ENCODE measurements at regions not wholly inside any gene's neighbourhood (a gene's known extent, or its start where the extent isn't known, plus 50 kb on each side); places are given as distances from the start of the nearest gene placed in this dataset.

DNA sequence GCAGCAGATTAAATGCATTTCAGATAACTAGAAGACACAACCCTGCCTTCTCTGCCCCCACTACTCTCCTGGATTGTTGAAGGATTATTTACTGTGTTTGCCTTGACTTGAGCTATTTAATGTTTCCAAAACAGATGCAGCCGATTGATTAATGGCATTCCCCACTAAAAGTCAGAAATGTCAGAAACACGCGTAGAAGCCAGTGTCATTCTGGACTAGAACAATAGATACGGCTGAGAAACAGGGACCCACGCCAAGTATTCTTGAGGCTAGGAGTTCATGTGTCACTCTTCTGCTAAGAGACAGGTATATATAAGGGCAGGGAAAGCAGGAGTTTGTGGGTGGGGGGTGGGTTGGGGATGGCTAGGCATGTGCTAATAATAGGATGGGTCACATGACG, 366.7 kb upstream of the PROX1 start:
- TF ChIP-seq, protein P1, sequence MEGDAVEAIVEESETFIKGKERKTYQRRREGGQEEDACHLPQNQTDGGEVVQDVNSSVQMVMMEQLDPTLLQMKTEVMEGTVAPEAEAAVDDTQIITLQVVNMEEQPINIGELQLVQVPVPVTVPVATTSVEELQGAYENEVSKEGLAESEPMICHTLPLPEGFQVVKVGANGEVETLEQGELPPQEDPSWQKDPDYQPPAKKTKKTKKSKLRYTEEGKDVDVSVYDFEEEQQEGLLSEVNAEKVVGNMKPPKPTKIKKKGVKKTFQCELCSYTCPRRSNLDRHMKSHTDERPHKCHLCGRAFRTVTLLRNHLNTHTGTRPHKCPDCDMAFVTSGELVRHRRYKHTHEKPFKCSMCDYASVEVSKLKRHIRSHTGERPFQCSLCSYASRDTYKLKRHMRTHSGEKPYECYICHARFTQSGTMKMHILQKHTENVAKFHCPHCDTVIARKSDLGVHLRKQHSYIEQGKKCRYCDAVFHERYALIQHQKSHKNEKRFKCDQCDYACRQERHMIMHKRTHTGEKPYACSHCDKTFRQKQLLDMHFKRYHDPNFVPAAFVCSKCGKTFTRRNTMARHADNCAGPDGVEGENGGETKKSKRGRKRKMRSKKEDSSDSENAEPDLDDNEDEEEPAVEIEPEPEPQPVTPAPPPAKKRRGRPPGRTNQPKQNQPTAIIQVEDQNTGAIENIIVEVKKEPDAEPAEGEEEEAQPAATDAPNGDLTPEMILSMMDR (IDR thresholded peaks at IDR 0.05; ENCODE audit: low read length): no peak
- Histone ChIP-seq H3K4me3 (ENCODE audit: low read depth, low read length, poor library complexity, severe bottlenecking) (no peak overlapping the region), H3K79me2 (ENCODE audit: insufficient read depth, low read length) (no peaks in the 10 kb centered on the region), H3K4me1 (ENCODE audit: insufficient read depth, low read length, severe bottlenecking) (no peaks in the 10 kb centered on the region), H3K9ac (ENCODE audit: low read length) (no peak overlapping the region), H4K20me1 (ENCODE audit: insufficient read depth, low read length) (no peaks in the 10 kb centered on the region), H2AFZ (ENCODE audit: low read length) (no peak overlapping the region), H3K4me2 (ENCODE audit: low read length) (no peak overlapping the region), H3F3A (ENCODE audit: insufficient read depth, low read length) (no peaks in the 10 kb centered on the region), H3K27ac (ENCODE audit: low read depth, low read length, poor library complexity, severe bottlenecking) (no peak overlapping the region), H3K9me3 (ENCODE audit: low read length) (no peaks in the 10 kb centered on the region), H3K36me3 (ENCODE audit: insufficient read depth, low read length) (no peaks in the 10 kb centered on the region), H3K27me3 (ENCODE audit: insufficient read depth, low read length) (no peaks in the 10 kb centered on the region), H3K9me2 (ENCODE audit: low read depth, low read length) (no peaks in the 10 kb centered on the region)

DNA sequence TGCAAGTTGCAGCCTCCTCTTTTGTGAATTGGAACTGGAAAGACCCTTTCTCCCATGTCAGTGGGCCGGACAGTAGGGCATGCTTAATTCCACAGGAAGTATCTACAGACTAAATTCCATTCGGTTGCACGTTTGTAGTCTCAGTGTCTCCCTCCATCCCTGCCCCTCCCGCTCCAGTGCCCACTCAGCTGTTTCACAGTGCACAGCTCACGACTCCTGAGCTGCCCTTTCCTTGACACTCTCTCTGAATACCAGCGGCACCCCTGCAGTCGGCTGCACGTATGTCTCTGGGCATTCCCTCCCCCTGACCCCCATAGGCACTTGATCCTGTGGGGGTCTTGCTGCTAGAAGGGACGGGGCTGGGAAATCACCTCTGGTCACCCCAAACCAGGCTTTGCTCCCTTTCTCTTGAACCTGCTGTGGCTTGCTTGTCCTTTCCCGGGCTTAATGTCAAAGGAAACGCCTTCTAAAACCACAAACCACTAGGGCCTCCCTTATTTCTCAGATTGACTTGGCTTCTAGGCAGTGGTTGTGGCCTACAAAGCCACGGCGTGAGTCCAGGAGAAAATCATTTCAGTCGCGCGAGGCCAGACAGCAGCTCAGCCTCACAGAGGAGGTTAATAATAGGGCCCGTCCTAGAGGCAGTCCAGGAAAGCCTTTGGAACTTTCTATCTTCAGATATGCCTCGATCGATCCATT, 365.3 kb upstream of the PROX1 start:
- Histone ChIP-seq H3K27ac (ENCODE audit: low read depth, low read length, poor library complexity, severe bottlenecking) (no peak overlapping the region), H2AFZ (ENCODE audit: low read length) (no peak overlapping the region), H3K4me1 (ENCODE audit: insufficient read depth, low read length, severe bottlenecking) (no peaks in the 10 kb centered on the region), H3K9me2 (ENCODE audit: low read depth, low read length) (no peaks in the 10 kb centered on the region), H3F3A (ENCODE audit: insufficient read depth, low read length) (no peaks in the 10 kb centered on the region), H3K9me3 (ENCODE audit: low read length) (no peaks in the 10 kb centered on the region), H3K36me3 (ENCODE audit: insufficient read depth, low read length) (no peaks in the 10 kb centered on the region), H3K79me2 (ENCODE audit: insufficient read depth, low read length) (no peaks in the 10 kb centered on the region), H4K20me1 (ENCODE audit: insufficient read depth, low read length) (no peaks in the 10 kb centered on the region), H3K27me3 (ENCODE audit: insufficient read depth, low read length) (no peaks in the 10 kb centered on the region), H3K4me2 (ENCODE audit: low read length) (no peak overlapping the region), H3K4me3 (ENCODE audit: low read depth, low read length, poor library complexity, severe bottlenecking) (no peak overlapping the region), H3K9ac (ENCODE audit: low read length) (no peak overlapping the region)
- no peak for TF ChIP-seq EZH2 (IDR thresholded peaks at IDR 0.05; ENCODE audit: borderline replicate concordance, low read length)
- TF ChIP-seq, protein P1 (IDR thresholded peaks at IDR 0.05; ENCODE audit: low read length): no peak

DNA sequence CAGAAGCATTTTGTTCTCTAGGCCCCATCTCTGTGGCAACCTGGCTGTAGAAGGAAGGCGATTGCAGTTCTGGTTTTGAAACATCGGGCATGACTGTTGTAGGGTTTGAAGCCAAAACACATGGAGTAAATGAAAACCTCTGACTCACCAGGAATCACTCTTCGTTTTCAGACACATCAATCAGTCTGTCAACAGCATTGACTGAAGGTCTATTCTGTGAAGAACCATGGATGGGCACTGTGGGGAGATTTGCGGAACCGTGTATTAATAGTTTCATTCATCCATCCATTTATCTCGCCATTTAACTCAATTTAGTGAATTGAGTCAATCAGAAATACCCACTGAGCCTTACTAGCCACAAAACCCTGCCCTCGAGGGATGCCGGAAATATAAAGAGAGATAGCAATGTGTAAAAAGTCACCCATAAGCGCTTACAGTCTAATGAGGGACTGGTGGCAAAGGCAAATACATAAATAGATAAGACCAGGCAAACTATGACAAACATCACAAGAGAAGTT, 364.6 kb upstream of the PROX1 start:
- Histone ChIP-seq H3K27ac (ENCODE audit: low read depth, low read length, poor library complexity, severe bottlenecking) (no peak overlapping the region), H2AFZ (ENCODE audit: low read length) (no peak overlapping the region), H3K36me3 (ENCODE audit: insufficient read depth, low read length) (no peaks in the 10 kb centered on the region), H3K79me2 (ENCODE audit: insufficient read depth, low read length) (no peaks in the 10 kb centered on the region), H3F3A (ENCODE audit: insufficient read depth, low read length) (no peaks in the 10 kb centered on the region), H3K27me3 (ENCODE audit: insufficient read depth, low read length) (no peaks in the 10 kb centered on the region), H3K4me1 (ENCODE audit: insufficient read depth, low read length, severe bottlenecking) (no peaks in the 10 kb centered on the region), H3K9ac (ENCODE audit: low read length) (no peak overlapping the region), H3K9me3 (ENCODE audit: low read length) (no peaks in the 10 kb centered on the region), H3K4me2 (ENCODE audit: low read length) (no peak overlapping the region), H4K20me1 (ENCODE audit: insufficient read depth, low read length) (no peaks in the 10 kb centered on the region), H3K4me3 (ENCODE audit: low read depth, low read length, poor library complexity, severe bottlenecking) (no peak overlapping the region), H3K9me2 (ENCODE audit: low read depth, low read length) (no peaks in the 10 kb centered on the region)
- no peak for TF ChIP-seq EZH2 (IDR thresholded peaks at IDR 0.05; ENCODE audit: borderline replicate concordance, low read length)
- TF ChIP-seq, protein P1 (IDR thresholded peaks at IDR 0.05; ENCODE audit: low read length): no peak

All from OCI-LY1 (cell line).